ENCODE measurements at regions not wholly inside any gene's neighbourhood (a gene's known extent, or its start where the extent isn't known, plus 50 kb on each side); places are given as distances from the start of the nearest gene placed in this dataset.

DNA sequence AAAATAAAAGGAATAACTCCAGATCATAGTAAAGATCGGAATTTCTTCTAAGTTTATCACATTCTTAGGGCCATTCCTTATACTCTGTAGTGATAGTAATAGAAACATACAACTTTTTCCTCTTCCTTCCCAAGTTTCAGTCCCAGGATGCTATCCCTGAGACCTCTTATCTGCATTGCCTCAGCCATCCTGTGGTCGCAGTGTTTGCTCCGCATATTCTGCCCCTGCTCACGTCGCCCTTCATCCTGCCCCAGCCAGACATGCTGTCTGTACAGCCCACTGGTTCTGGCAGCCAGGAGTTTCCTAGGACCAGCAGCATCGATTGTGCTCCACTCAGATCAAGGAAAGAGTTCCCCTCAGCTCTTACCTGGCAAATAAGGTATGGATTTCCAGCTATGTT is 132.7 kb upstream of the ERCC6L2 start:
- Histone ChIP-seq H3K4me1 (ENCODE audit: insufficient read depth, low read length, poor library complexity, severe bottlenecking) (peaks cover 16% of the 10 kb centered on the region), H3K27me3 (ENCODE audit: insufficient read depth, low read length, poor library complexity, severe bottlenecking) (no peaks in the 10 kb centered on the region), H3K9ac (ENCODE audit: low read depth, low read length, poor library complexity, severe bottlenecking) (no peak overlapping the region), H3K4me3 (ENCODE audit: low read length, poor library complexity, severe bottlenecking) (no peak overlapping the region), H4K20me1 (ENCODE audit: insufficient read depth, low read length, poor library complexity, severe bottlenecking) (no peaks in the 10 kb centered on the region), H3K36me3 (ENCODE audit: insufficient read depth, low read length) (no peaks in the 10 kb centered on the region), H3K79me2 (ENCODE audit: insufficient read depth, low read length) (no peaks in the 10 kb centered on the region), H3K4me2 (ENCODE audit: low read depth, low read length, poor library complexity, severe bottlenecking) (no peak overlapping the region), H2AFZ (ENCODE audit: low read length) (no peak overlapping the region), H3K9me2 (replicated peaks; ENCODE audit: low read depth, low read length) (no peaks in the 10 kb centered on the region), H3F3A (ENCODE audit: low read depth) (no peaks in the 10 kb centered on the region), H3K9me3 (ENCODE audit: insufficient read depth, low read depth, low read length) (no peaks in the 10 kb centered on the region)
- TF ChIP-seq, protein P1, sequence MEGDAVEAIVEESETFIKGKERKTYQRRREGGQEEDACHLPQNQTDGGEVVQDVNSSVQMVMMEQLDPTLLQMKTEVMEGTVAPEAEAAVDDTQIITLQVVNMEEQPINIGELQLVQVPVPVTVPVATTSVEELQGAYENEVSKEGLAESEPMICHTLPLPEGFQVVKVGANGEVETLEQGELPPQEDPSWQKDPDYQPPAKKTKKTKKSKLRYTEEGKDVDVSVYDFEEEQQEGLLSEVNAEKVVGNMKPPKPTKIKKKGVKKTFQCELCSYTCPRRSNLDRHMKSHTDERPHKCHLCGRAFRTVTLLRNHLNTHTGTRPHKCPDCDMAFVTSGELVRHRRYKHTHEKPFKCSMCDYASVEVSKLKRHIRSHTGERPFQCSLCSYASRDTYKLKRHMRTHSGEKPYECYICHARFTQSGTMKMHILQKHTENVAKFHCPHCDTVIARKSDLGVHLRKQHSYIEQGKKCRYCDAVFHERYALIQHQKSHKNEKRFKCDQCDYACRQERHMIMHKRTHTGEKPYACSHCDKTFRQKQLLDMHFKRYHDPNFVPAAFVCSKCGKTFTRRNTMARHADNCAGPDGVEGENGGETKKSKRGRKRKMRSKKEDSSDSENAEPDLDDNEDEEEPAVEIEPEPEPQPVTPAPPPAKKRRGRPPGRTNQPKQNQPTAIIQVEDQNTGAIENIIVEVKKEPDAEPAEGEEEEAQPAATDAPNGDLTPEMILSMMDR (conservative IDR thresholded peaks at IDR 0.05; ENCODE audit: low read length), result no peak
- no peak for TF ChIP-seq EZH2phosphoT487 (IDR thresholded peaks at IDR 0.05; ENCODE audit: borderline replicate concordance)

DNA sequence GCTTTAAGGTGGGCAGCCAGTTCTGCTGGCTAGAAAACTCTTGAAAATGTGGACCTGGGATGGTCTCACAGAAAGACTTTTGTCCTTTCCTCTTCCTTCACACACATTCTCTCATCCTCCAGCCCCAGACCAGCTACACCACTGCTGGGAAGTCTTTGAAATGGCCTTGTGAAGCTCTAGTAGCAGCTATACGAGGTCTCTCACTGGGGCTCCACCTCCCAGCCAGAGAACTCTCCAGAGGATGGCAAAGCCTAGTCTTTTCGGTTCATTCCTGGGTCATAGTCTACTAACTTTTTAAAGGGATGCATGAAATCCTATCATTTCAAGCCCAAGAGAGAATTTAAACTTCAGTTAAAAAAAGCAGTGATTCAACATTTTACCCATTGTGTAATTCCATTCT is 133.9 kb upstream of the ERCC6L2 start:
- Histone ChIP-seq H2AFZ (ENCODE audit: low read length) (no peak overlapping the region), H4K20me1 (ENCODE audit: insufficient read depth, low read length, poor library complexity, severe bottlenecking) (no peaks in the 10 kb centered on the region), H3K4me1 (ENCODE audit: insufficient read depth, low read length, poor library complexity, severe bottlenecking) (peaks cover 11% of the 10 kb centered on the region), H3K27me3 (ENCODE audit: insufficient read depth, low read length, poor library complexity, severe bottlenecking) (no peaks in the 10 kb centered on the region), H3K4me2 (ENCODE audit: low read depth, low read length, poor library complexity, severe bottlenecking) (no peak overlapping the region), H3K9me2 (replicated peaks; ENCODE audit: low read depth, low read length) (no peaks in the 10 kb centered on the region), H3K36me3 (ENCODE audit: insufficient read depth, low read length) (no peaks in the 10 kb centered on the region), H3F3A (ENCODE audit: low read depth) (no peaks in the 10 kb centered on the region), H3K9ac (ENCODE audit: low read depth, low read length, poor library complexity, severe bottlenecking) (no peak overlapping the region), H3K9me3 (ENCODE audit: insufficient read depth, low read depth, low read length) (no peaks in the 10 kb centered on the region), H3K79me2 (ENCODE audit: insufficient read depth, low read length) (no peaks in the 10 kb centered on the region), H3K4me3 (ENCODE audit: low read length, poor library complexity, severe bottlenecking) (no peak overlapping the region)
- no peak for TF ChIP-seq EZH2phosphoT487 (IDR thresholded peaks at IDR 0.05; ENCODE audit: borderline replicate concordance)
- TF ChIP-seq, protein P1 (conservative IDR thresholded peaks at IDR 0.05; ENCODE audit: low read length), result no peak

DNA sequence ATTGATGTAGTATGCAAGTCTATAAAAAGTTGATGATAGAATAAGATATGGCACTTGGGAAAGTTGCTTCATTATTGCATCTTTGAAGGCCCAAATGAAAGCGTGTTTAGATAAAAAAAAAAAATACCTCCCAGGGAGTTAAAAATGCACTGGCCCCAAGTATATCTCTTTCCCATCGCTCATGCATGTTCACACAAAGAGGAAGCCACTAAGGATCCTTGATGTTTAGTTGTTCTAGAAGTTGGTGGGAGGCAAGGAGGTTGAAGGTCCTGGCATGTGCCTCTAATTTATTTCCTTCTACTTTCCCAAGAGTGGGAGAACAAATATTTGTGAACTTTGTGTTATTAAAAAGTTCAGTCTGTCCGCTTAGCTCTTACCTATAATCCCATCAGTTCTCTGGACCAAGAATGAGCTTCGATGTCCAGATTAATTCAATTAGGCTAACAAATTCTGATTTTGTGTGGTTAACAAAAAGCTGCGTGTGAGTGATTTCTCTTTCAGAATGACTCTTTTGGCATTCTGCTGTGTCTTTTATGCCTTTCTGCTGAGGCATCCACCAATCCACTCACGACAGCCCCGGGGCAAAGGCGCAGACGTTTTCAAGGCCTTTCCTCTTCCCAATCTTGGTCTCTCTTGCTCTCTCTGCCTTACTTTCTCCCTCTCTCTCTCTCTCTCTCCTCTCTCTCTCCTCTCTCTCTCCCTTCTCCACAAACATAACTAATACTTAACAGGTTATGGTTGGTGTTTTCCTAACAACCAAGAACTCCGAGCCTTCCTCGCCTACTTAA is 135.1 kb upstream of the ERCC6L2 start:
- H4K20me1 ChIP-seq (ENCODE audit: insufficient read depth, low read length, poor library complexity, severe bottlenecking), result no peaks in the 10 kb centered on the region
- no peaks in the 10 kb centered on the region for H3K36me3 ChIP-seq (ENCODE audit: insufficient read depth, low read length)
- no peaks in the 10 kb centered on the region for H3K9me3 ChIP-seq (ENCODE audit: insufficient read depth, low read depth, low read length)
- peaks cover 18% of the 10 kb centered on the region for H3K4me1 ChIP-seq (ENCODE audit: insufficient read depth, low read length, poor library complexity, severe bottlenecking)
- no peaks in the 10 kb centered on the region for H3K79me2 ChIP-seq (ENCODE audit: insufficient read depth, low read length)
- H3F3A ChIP-seq (ENCODE audit: low read depth), result no peaks in the 10 kb centered on the region
- H3K9ac ChIP-seq (ENCODE audit: low read depth, low read length, poor library complexity, severe bottlenecking), result no peak overlapping the region
- H2AFZ ChIP-seq (ENCODE audit: low read length), result no peak overlapping the region
- H3K4me2 ChIP-seq (ENCODE audit: low read depth, low read length, poor library complexity, severe bottlenecking), result no peak overlapping the region
- no peak for TF ChIP-seq EZH2phosphoT487 (IDR thresholded peaks at IDR 0.05; ENCODE audit: borderline replicate concordance)
- TF ChIP-seq, protein P1 (conservative IDR thresholded peaks at IDR 0.05; ENCODE audit: low read length), result no peak
- no peaks in the 10 kb centered on the region for H3K27me3 ChIP-seq (ENCODE audit: insufficient read depth, low read length, poor library complexity, severe bottlenecking)
- H3K4me3 ChIP-seq (ENCODE audit: low read length, poor library complexity, severe bottlenecking), result no peak overlapping the region
- no peaks in the 10 kb centered on the region for H3K9me2 ChIP-seq (replicated peaks; ENCODE audit: low read depth, low read length)
